ENCODE measurements at regions not wholly inside any gene's neighbourhood (a gene's known extent, or its start where the extent isn't known, plus 50 kb on each side); places are given as distances from the start of the nearest gene placed in this dataset.

GRCh38 chrX:40422021-40422420, 158.7 kb upstream of the ATP6AP2 start:
- Histone ChIP-seq H3K36me3 (ENCODE audit: control insufficient read depth in 2 of 2, insufficient read depth in 2 of 2, low read length in 1 of 2) (no peaks in the 10 kb centered on the region), H3K27me3 (replicated peaks in 1 of 2; ENCODE audit: control insufficient read depth in 2 of 2, insufficient read depth in 2 of 2, low read length in 1 of 2) (no peaks in the 10 kb centered on the region; a peak in 1 of 4 replicates), H3K4me3 (no peak overlapping the region), H3K79me2 (ENCODE audit: control insufficient read depth, insufficient read depth, low read length) (no peaks in the 10 kb centered on the region), H3K27ac (ENCODE audit: control insufficient read depth, insufficient read depth) (peak overlapping the region; percentile 31; the same call in 1 of the 2 replicates), H2AFZ (ENCODE audit: control insufficient read depth, low read depth, low read length) (no peak overlapping the region), H4K20me1 (ENCODE audit: control insufficient read depth, insufficient read depth) (no peaks in the 10 kb centered on the region), H3K4me2 (ENCODE audit: control insufficient read depth, insufficient read depth) (no peak overlapping the region), H3K9ac (ENCODE audit: control insufficient read depth, insufficient read depth, low read length) (no peak overlapping the region), H3K9me3 (replicated peaks; ENCODE audit: control insufficient read depth, insufficient read depth, low read length) (peaks cover 3% of the 10 kb centered on the region; the same call in 2 of the 3 replicates), H3K4me1 (ENCODE audit: control insufficient read depth, insufficient read depth, low read length) (no peaks in the 10 kb centered on the region; the same call in 1 of the 2 replicates)
- no peak for ATAC-seq
- ChIA-PET RAD21 (ENCODE audit: unreplicated experiment) (no interaction called here), CTCF (no interaction called here), SMC1A (ENCODE audit: uncharacterized antibody, unreplicated experiment) (interaction anchor here (1.2 to 2.5 kb wide), 2 partner anchors 10 to 16 kb away, joined by 3 to 9 read pairs; no protein-coding TSS in a partner anchor), POLR2A (no interaction called here)
- DNase-seq (ENCODE audit: low read depth, low spot score) = no peak
- in situ Hi-C loops (cut with MboI) = no loop called here
- FAIRE-seq = no peak
- BruUV-seq (replicated peaks) = no TSS peak
- 21% methylated on average over 2 of the region's 2 CpGs for WGBS (ENCODE audit: insufficient coverage, insufficient replicate concordance, low lambda C conversion rate, missing lambda C conversion rate)
- intact Hi-C loops (cut with micrococcal nuclease; ENCODE audit: unreplicated experiment) = no loop called here
- no peak for TF ChIP-seq E4F1 (IDR thresholded peaks at IDR 0.05; ENCODE audit: borderline replicate concordance, partially characterized antibody)
- no peak for TF ChIP-seq CEBPZ (IDR thresholded peaks at IDR 0.05; ENCODE audit: low read depth, low read length)
- no peak for TF ChIP-seq E2F8 (IDR thresholded peaks at IDR 0.05; ENCODE audit: low read depth, partially characterized antibody)
